ENCODE measurements at regions not wholly inside any gene's neighbourhood (a gene's known extent, or its start where the extent isn't known, plus 50 kb on each side); places are given as distances from the start of the nearest gene placed in this dataset.

DNA sequence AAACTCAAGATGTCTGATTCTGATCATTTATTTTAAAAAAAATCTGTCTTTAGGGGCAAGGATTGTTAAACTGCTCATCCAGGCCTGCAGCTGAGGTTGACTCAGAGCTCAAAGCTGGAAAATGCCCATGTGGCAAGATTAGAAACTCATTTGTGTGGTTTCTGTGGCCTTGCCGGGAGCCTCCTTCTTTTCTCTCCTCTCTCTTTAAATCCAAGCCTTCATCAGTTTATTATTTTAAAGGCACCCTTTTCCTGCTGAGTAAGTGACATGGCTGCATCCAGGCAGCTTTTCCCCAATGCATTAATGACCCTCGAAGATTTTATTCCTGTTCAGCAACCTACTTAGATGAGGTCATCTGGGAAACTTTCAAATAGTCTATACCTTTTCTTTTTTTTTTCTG lies 221.3 kb upstream of the CDIN1 start:
- FAIRE-seq, result no peak
- no peak for DNase-seq (ENCODE audit: insufficient read length, low spot score)

- DNase-seq (ENCODE audit: insufficient read length, low spot score) (no peak), FAIRE-seq (no peak)
These were observed 220.9 kb upstream of the CDIN1 start for GRCh38 chr15:36358523-36358922.

DNA sequence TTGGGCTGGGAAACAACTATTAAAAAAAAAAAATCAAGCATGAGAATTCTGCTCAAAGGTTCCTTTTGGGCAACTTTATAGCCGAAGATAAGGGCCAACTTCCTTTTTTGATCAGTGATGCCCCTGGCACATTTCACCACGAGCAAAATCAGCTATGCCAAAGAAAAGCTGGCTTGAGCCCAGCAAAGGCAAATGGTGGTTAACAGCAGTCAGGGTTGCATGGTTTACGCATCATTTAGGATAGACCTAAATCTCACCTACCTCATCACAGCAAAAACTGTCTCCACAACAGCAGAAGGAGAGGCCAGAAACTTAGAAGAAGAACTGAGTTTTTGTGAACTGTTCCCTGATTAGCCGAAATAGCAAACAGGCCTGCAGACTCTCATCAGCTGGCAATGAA lies 220.1 kb upstream of the CDIN1 start:
- DNase-seq (ENCODE audit: insufficient read length, low spot score), result no peak
- FAIRE-seq, result no peak

GRCh38 chr15:36361351-36361870 lies 218.0 kb upstream of the CDIN1 start:
- no peak for FAIRE-seq
- no peak for DNase-seq (ENCODE audit: insufficient read length, low spot score)

GRCh38 chr15:36362509-36362915 lies 216.9 kb upstream of the CDIN1 start:
- FAIRE-seq (no peak), DNase-seq (ENCODE audit: insufficient read length, low spot score) (no peak)

DNA sequence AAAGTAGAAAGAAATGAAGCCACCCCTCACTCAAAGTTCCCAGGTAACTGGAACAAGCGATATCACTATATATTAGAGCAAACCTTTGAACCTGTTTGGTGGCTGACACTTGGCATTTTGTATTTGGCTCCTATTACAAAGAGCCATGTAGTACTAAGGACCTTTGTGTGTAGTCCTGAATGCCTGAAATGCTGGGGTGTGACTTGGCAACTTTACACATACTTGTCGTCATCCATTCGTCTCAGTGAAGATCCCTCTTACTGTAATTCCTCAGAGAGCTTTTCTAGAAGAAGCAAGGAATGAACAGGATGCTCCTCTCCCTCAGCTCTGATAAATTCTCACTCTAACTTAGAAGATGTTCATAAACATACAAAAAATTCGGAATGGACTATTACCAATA lies 216.1 kb upstream of the CDIN1 start:
- FAIRE-seq, result no peak
- DNase-seq (ENCODE audit: insufficient read length, low spot score), result no peak

DNA sequence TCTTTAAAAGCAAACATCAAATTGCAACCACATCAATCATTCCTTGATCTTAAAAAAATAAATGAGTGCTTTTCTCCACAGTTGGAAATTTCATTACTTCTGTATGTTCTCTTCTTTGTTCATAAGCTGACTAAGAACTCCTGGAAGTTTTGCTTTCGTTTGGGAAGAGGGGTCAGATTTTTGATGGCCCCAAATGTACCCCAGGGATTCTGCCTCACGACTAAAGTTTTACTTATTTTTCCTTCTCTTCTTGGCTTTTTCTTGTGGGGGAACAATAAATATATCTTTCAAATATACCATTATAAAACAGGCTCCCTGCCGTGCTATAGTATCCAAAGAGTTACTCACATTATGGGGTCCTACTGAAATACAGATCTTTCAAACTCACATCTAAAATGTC lies 215.0 kb upstream of the CDIN1 start:
- FAIRE-seq (no peak), DNase-seq (ENCODE audit: insufficient read length, low spot score) (no peak)

DNA sequence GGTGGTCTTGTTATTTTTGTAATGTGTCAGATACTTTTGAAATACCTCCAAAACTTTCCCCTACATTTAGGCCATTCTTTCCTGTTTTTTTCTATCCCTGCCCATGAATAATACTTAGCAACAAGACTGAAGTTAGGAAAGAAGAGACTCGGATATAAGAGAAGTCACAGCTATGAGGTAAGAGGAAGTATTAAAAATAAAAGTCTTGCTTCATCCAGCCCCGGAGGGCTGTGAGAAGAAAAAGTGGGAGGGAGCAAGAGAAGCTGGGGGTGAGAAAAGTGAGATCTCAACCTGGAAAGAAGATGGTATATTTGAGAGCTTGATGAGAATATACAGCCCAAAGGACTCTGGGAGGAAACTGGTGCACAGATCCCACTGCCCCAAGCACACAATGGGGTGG lies 213.5 kb upstream of the CDIN1 start:
- no peak for DNase-seq (ENCODE audit: insufficient read length, low spot score)
- FAIRE-seq, result no peak

GRCh38 chr15:36370051-36370730 lies 209.2 kb upstream of the CDIN1 start:
- FAIRE-seq, result no peak
- DNase-seq (ENCODE audit: insufficient read length, low spot score), result no peak

- FAIRE-seq, result no peak
These were observed 208.7 kb upstream of the CDIN1 start for GRCh38 chr15:36370731-36371112.

DNA sequence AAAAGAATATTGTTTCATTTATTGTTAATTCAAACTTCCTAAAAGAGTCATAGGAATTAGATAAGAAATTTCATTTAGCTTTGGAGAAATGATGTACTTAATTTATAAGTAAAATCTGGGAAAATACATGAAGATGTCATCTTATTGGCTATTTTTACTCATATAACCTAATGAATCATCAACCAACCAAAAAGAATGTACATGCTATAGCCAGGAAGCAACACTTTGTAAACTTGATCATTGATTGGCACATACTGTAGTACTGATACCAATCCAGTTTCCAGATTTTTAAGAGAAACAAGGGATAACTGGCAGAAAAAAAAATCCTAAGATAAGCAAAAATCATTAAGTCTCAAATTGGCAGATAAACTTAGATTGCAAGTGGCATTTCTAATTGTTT lies 207.9 kb upstream of the CDIN1 start:
- DNase-seq (ENCODE audit: insufficient read length, low spot score) (no peak), FAIRE-seq (no peak)

More at GRCh38 chr15:36370731-36371112, 208.7 kb upstream of the CDIN1 start:
- DNase-seq (ENCODE audit: insufficient read length, low spot score), result no peak

- DNase-seq (ENCODE audit: insufficient read length, low spot score) (no peak), FAIRE-seq (no peak)
These were observed 206.5 kb upstream of the CDIN1 start for GRCh38 chr15:36372968-36373367.

DNA sequence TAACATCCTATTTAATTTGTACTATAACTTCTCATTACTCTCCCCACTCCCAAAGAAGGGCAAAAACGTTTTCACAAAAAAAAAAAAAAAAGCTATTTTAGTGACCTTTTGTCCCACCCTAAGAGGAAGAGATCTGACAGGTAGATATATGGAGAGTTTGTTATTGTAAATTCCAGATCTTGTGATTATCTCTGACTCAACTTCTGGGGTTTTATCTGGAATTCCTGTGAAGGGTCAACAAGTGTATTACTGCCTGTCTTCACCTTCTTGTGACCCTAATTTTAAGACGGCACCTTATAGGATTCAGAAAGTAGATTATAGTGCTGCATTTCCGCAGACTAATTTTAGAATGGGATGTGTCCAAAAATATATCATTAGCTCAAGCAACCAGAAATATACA lies 205.9 kb upstream of the CDIN1 start:
- no peak for FAIRE-seq
- no peak for DNase-seq (ENCODE audit: insufficient read length, low spot score)

DNA sequence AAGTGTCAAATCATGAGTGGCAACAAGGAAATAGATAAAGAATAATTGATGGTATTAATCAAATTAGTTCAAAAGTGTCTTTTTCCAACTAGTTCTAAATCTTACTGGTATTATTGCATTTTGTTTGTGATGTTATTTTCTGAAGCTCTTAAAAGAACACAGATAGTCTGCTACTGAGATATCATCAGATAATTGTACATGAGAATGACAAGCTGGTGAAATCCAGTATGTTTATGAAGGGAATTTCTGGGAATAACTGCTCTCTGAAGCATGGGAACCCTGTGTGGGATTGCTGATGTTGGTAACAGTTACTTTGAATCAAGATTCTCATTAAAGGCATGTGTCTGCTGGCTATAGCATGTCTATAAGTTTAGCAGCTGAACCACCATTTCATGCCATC lies 190.3 kb upstream of the CDIN1 start:
- FAIRE-seq (no peak), DNase-seq (ENCODE audit: insufficient read length, low spot score) (no peak)

DNA sequence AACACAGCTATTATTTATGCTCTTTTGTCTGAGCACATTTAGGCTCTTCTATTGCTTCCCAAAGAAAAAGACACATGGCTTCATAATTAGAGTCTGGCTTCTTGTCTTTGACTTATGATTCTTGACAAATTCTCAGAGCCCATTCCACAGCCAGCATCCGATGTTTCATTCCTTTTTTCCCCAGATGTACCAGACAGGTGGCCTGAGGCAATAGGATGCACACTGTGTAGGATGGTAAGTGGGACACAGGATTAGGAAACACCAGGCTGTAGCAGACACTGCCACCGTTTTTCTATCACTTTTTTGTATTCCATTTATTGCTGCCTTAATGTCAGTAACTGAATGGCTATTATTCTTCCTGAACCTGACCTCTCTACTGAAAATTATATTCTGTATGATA lies 188.9 kb upstream of the CDIN1 start:
- no peak for FAIRE-seq
- no peak for DNase-seq (ENCODE audit: insufficient read length, low spot score)

DNA sequence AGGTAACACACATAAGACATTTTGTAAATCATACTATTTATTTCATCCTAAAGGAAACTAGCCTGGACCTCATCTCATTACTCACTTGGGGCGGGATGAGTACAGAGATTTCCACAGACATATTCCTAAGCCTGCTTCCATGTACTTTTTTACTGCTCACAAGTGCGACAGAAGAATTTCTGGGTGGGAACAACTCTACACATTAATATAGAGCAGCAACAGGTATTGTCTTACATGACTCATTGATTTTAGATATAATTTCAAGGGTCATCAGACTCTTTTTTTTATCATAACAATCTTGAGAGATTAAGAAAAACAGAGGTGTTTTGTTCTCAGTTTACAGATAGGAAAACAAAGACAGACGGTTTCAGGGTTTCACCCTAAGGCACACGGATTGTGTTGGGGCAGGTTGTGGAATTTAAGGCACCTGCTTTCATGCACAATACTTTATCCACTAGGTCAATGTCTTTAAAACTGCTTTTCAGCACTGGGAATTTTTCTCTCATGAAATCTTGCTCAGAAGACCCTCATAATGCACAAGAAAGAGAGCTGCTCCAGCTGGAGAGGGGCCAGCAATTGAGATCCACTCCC lies 186.7 kb upstream of the CDIN1 start:
- FAIRE-seq (no peak), DNase-seq (ENCODE audit: insufficient read length, low spot score) (no peak)

GRCh38 chr15:36398212-36398611 lies 181.2 kb upstream of the CDIN1 start:
- DNase-seq (ENCODE audit: insufficient read length, low spot score) (no peak), FAIRE-seq (no peak)

GRCh38 chr15:36399276-36399675 lies 180.2 kb upstream of the CDIN1 start:
- FAIRE-seq, result no peak
- DNase-seq (ENCODE audit: insufficient read length, low spot score), result no peak

GRCh38 chr15:36400936-36401585 lies 178.4 kb upstream of the CDIN1 start:
- FAIRE-seq (no peak), DNase-seq (ENCODE audit: insufficient read length, low spot score) (no peak)

- DNase-seq (ENCODE audit: insufficient read length, low spot score) (no peak), FAIRE-seq (no peak)
These were observed 177.8 kb upstream of the CDIN1 start for GRCh38 chr15:36401586-36401966.

GRCh38 chr15:36403351-36403750 lies 176.1 kb upstream of the CDIN1 start:
- FAIRE-seq, result no peak
- DNase-seq (ENCODE audit: insufficient read length, low spot score), result no peak

- DNase-seq (ENCODE audit: insufficient read length, low spot score), result no peak
- FAIRE-seq, result no peak
These were observed 173.1 kb upstream of the CDIN1 start for GRCh38 chr15:36406366-36406765.

Measured in GM19239 (cell line).